Esophagus squamous epithelium (tissue), 4 donors: ENCODE measurements at regions not wholly inside any gene's neighbourhood (a gene's known extent, or its start where the extent isn't known, plus 50 kb on each side); places are given as distances from the start of the nearest gene placed in this dataset.

ENCODE experiments used
- CTCF ChIP-seq, 6 experiments: fragments of 450-650 bp in 4 of 6; fragments of 200-600 bp in 2 of 6; sonication (generic) in 2 of 6; IDR thresholded peaks; one replicate each; pipeline ENCODE4 v1.5.1; 2016 to 2019; ENCODE audit warnings: antibody characterized with exemption in 6 of 6, mild to moderate bottlenecking in 4 of 6, moderate library complexity in 4 of 6
- POLR2A ChIP-seq, 4 donors: fragments of 450-650 bp; IDR thresholded peaks; one replicate each; pipeline ENCODE4 v1.6.1; 2017; ENCODE audit warnings: antibody characterized with exemption in 4 of 4, mild to moderate bottlenecking in 4 of 4, moderate library complexity in 3 of 4

- TF ChIP-seq CTCF (IDR thresholded peaks at IDR 0.05) = no peak
- no peak for TF ChIP-seq POLR2A (IDR thresholded peaks at IDR 0.05)
These were observed 374.3 kb upstream of the TGFBR2 start for GRCh38 chr3:30232142-30232541.
